Tibial nerve (tissue), 4 donors: ENCODE measurements at regions not wholly inside any gene's neighbourhood (a gene's known extent, or its start where the extent isn't known, plus 50 kb on each side); places are given as distances from the start of the nearest gene placed in this dataset.

Source experiments
- CTCF ChIP-seq, 5 experiments: fragments of 200-600 bp in 3 of 5; fragments of 450-650 bp in 2 of 5; sonication (generic) in 3 of 5; IDR thresholded peaks; one replicate each; pipeline ENCODE4 v1.5.1; 2016 to 2019; ENCODE audit warnings: antibody characterized with exemption in 5 of 5, mild to moderate bottlenecking in 3 of 5, moderate library complexity in 2 of 5
- EP300 ChIP-seq, 2 donors: sonication (generic); formaldehyde crosslinking; IDR thresholded peaks; one replicate each; pipeline ENCODE4 v1.6.1; 2017; ENCODE audit warnings: antibody characterized with exemption in 2 of 2, mild to moderate bottlenecking in 1 of 2
- POLR2A ChIP-seq, 2 donors: fragments of 450-650 bp; IDR thresholded peaks; one replicate each; pipeline ENCODE4 v1.6.1; 2017; ENCODE audit warnings: antibody characterized with exemption in 2 of 2, mild to moderate bottlenecking in 2 of 2, moderate library complexity in 2 of 2

GRCh38 chr5:57402348-57402747 lies 80.3 kb downstream of the ACTBL2 start:
- TF ChIP-seq CTCF (IDR thresholded peaks at IDR 0.05): no peak
- TF ChIP-seq POLR2A (IDR thresholded peaks at IDR 0.05): no peak
- no peak for TF ChIP-seq EP300 (IDR thresholded peaks at IDR 0.05)
